ENCODE measurements at regions not wholly inside any gene's neighbourhood (a gene's known extent, or its start where the extent isn't known, plus 50 kb on each side); places are given as distances from the start of the nearest gene placed in this dataset.

GRCh38 chr2:104254017-104254416 is 599.9 kb upstream of the POU3F3 start:
- TF ChIP-seq CTCF (conservative IDR thresholded peaks at IDR 0.05 in 1 of 2, IDR thresholded peaks at IDR 0.05 in 1 of 2; ENCODE audit: extremely low read depth in 1 of 2, insufficient read depth in 1 of 2, low read depth in 1 of 2, low read length in 2 of 2) (no peak), EZH2 (IDR thresholded peaks at IDR 0.05; ENCODE audit: borderline replicate concordance, low read length) (no peak)

All from mammary epithelial cell (primary cell).